ENCODE measurements at regions not wholly inside any gene's neighbourhood (a gene's known extent, or its start where the extent isn't known, plus 50 kb on each side); places are given as distances from the start of the nearest gene placed in this dataset.

DNA sequence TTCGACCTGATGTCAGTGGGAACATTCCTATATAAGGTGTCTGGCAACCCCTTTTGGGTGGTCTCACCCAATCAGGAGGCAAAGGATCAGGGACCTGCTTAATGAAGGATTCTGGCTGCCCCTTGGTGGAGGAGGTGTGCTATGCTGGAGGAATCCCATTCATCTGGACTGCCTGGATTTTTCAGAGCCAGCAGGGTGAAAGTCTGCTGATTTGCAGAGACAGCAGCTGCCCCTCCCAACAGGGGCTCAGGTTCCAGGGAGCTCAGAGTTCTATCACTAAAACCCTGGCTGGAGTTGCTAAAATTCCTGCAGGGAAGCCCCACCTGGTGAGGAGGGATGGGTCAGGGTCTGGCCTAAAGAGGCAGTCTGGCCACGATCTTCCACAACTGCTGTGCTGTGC is 398.5 kb upstream of the CNTNAP2 start:
- TF ChIP-seq FOSL1 (IDR thresholded peaks at IDR 0.05; ENCODE audit: low read depth) (no peak), CEBPB (IDR thresholded peaks at IDR 0.05; ENCODE audit: low read depth) (no peak), ELF1 (IDR thresholded peaks at IDR 0.05; ENCODE audit: borderline replicate concordance, low read depth) (no peak), CTCF (IDR thresholded peaks at IDR 0.05 in 2 of 3, conservative IDR thresholded peaks at IDR 0.05 in 1 of 3; ENCODE audit: borderline replicate concordance in 1 of 3, insufficient read depth in 1 of 3, low read depth in 2 of 3, low read length in 2 of 3) (no peak), POLR2AphosphoS5 (IDR thresholded peaks at IDR 0.05; ENCODE audit: low read depth, low read length) (no peak), EZH2 (IDR thresholded peaks at IDR 0.05) (no peak), POLR2A (IDR thresholded peaks at IDR 0.05; ENCODE audit: borderline replicate concordance, extremely low read depth, insufficient read depth, insufficient read length) (no peak), ZNF274 (IDR thresholded peaks at IDR 0.05; ENCODE audit: low read depth, low read length) (no peak)
- TF ChIP-seq, protein P1, sequence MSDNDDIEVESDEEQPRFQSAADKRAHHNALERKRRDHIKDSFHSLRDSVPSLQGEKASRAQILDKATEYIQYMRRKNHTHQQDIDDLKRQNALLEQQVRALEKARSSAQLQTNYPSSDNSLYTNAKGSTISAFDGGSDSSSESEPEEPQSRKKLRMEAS (IDR thresholded peaks at IDR 0.05): no peak

Data from HCT116 (cell line).